Right lobe of liver (tissue), 4 donors: ENCODE measurements at regions not wholly inside any gene's neighbourhood (a gene's known extent, or its start where the extent isn't known, plus 50 kb on each side); places are given as distances from the start of the nearest gene placed in this dataset.

Source experiments
- POLR2A ChIP-seq: fragments of 450-650 bp; IDR thresholded peaks from one replicate; pipeline ENCODE4 v1.6.1; 2017; ENCODE audit warnings: antibody characterized with exemption, mild to moderate bottlenecking
- TF ChIP-seq, protein P1 (sequence below), 4 donors: fragments of 200-600 bp in 3 of 4; fragments of 450-650 bp in 1 of 4; IDR thresholded peaks; one replicate each; pipeline versions ENCODE4 v1.5.1 to v1.8.0; 2016 to 2022; ENCODE audit warnings: antibody characterized with exemption in 4 of 4, mild to moderate bottlenecking in 2 of 4
- donor health status: DM: no; HTN: no; CAD: no.
- donor health status: DM: no; HTN: no; CAD: no.
- donor health status: DM: no; HTN: yes; CAD: no.

DNA sequence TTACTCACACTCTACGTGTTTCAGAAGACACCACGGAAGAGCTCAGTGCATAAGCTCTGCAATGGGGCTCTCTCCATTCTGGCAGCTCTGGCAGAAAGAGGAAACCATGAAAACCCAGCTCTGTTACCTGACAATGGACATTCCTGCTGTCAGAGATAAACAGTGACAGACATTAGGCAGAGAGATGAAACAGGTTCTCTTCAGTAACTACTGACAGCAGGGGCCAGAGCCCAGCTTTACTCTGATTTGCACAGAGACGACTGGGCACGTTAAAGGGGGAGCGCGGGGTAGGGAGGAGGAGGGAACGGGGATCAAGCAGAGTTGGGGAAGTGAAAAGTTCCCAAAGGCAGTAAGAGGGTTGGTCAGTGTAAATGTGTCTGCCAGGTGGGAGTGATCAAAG is 206.1 kb downstream of the RAMP3 start:
- TF ChIP-seq, protein P1, sequence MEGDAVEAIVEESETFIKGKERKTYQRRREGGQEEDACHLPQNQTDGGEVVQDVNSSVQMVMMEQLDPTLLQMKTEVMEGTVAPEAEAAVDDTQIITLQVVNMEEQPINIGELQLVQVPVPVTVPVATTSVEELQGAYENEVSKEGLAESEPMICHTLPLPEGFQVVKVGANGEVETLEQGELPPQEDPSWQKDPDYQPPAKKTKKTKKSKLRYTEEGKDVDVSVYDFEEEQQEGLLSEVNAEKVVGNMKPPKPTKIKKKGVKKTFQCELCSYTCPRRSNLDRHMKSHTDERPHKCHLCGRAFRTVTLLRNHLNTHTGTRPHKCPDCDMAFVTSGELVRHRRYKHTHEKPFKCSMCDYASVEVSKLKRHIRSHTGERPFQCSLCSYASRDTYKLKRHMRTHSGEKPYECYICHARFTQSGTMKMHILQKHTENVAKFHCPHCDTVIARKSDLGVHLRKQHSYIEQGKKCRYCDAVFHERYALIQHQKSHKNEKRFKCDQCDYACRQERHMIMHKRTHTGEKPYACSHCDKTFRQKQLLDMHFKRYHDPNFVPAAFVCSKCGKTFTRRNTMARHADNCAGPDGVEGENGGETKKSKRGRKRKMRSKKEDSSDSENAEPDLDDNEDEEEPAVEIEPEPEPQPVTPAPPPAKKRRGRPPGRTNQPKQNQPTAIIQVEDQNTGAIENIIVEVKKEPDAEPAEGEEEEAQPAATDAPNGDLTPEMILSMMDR (IDR thresholded peaks at IDR 0.05): no peak
- no peak for TF ChIP-seq POLR2A
